Liver (tissue), 8 donors: ENCODE measurements at regions not wholly inside any gene's neighbourhood (a gene's known extent, or its start where the extent isn't known, plus 50 kb on each side); places are given as distances from the start of the nearest gene placed in this dataset.
"Not testable (repeated sequence)": the region's sequence is repeated elsewhere in the genome, so short reads cannot be mapped to it uniquely, and the experiment has no call there.

ENCODE experiments used
- DNase-seq: peaks from one replicate; pipeline ENCODE4 v3.0.0-alpha.2; 2017; ENCODE audit warnings: low spot score
- H3K27ac ChIP-seq, 2 donors: one replicate each; pipeline ENCODE4 v1.7.0; 2013; ENCODE audit warnings: inconsistent platforms in 2 of 2, low read length in 2 of 2, control low read depth in 1 of 2, low read depth in 1 of 2, mild to moderate bottlenecking in 1 of 2
- H3K27me3 ChIP-seq, 4 donors: one replicate each; pipeline versions ENCODE4 v1.6.1 to v1.7.0; 2013; ENCODE audit warnings: low read length in 3 of 4, inconsistent platforms in 1 of 4, mild to moderate bottlenecking in 1 of 4, moderate library complexity in 1 of 4; ENCODE audit not compliant: control insufficient read depth in 4 of 4, insufficient read depth in 4 of 4
- H3K36me3 ChIP-seq, 4 donors: one replicate each; pipeline versions ENCODE4 v1.6.1 to v1.7.0; 2013; ENCODE audit warnings: low read length in 3 of 4, mild to moderate bottlenecking in 3 of 4, low read depth in 1 of 4, moderate library complexity in 1 of 4; ENCODE audit not compliant: control insufficient read depth in 4 of 4, insufficient read depth in 3 of 4
- H3K4me1 ChIP-seq, 4 donors: one replicate each; pipeline versions ENCODE4 v1.6.1 to v1.7.0; 2013; ENCODE audit warnings: low read length in 3 of 4, mild to moderate bottlenecking in 3 of 4, moderate library complexity in 1 of 4; ENCODE audit not compliant: control insufficient read depth in 4 of 4, insufficient read depth in 4 of 4
- H3K4me3 ChIP-seq, 3 donors: one replicate each; pipeline versions ENCODE4 v1.6.1 to v1.7.0; 2013; ENCODE audit warnings: low read length in 3 of 3, control low read depth in 1 of 3, low read depth in 1 of 3, mild to moderate bottlenecking in 1 of 3
- H3K9ac ChIP-seq, 2 donors: one replicate each; pipeline ENCODE4 v1.7.0; 2013; ENCODE audit warnings: low read length in 2 of 2, mild to moderate bottlenecking in 2 of 2, moderate library complexity in 2 of 2, control low read depth in 1 of 2, low read depth in 1 of 2
- H3K9me3 ChIP-seq, 4 donors: one replicate each; pipeline versions ENCODE4 v1.6.1 to v1.7.0; 2013; ENCODE audit warnings: low read length in 3 of 4; ENCODE audit not compliant: control insufficient read depth in 4 of 4
- EGR1 ChIP-seq, 2 donors: IDR thresholded peaks; 2 replicates each; pipeline ENCODE4 v1.6.1; 2016 to 2018; ENCODE audit warnings: antibody characterized with exemption in 2 of 2, low read depth in 2 of 2
- FOXA1 ChIP-seq: IDR thresholded peaks from 2 replicates; pipeline ENCODE4 v1.6.1; 2016; ENCODE audit warnings: antibody characterized with exemption
- GABPA ChIP-seq, 2 donors: IDR thresholded peaks in 1 of 2; conservative IDR thresholded peaks in 1 of 2; 2 replicates each; pipeline ENCODE4 v1.6.1; 2016; ENCODE audit warnings: antibody characterized with exemption in 2 of 2, mild to moderate bottlenecking in 1 of 2, moderate library complexity in 1 of 2
- HNF4G ChIP-seq: IDR thresholded peaks from 2 replicates; pipeline ENCODE4 v1.6.1; 2016; ENCODE audit warnings: antibody characterized with exemption
- JUND ChIP-seq, 2 donors: IDR thresholded peaks; 2 replicates each; pipeline ENCODE4 v1.6.1; 2016; ENCODE audit warnings: antibody characterized with exemption in 2 of 2
- NR2F2 ChIP-seq: IDR thresholded peaks from 2 replicates; pipeline ENCODE4 v1.6.1; 2016; ENCODE audit warnings: antibody characterized with exemption
- RAD21 ChIP-seq, 2 donors: IDR thresholded peaks; 2 replicates each; pipeline ENCODE4 v1.6.1; 2016; ENCODE audit warnings: antibody characterized with exemption in 2 of 2, mild to moderate bottlenecking in 2 of 2
- RXRA ChIP-seq, 2 donors: IDR thresholded peaks; 2 replicates each; pipeline ENCODE4 v1.6.1; 2017 to 2018; ENCODE audit warnings: antibody characterized with exemption in 2 of 2, mild to moderate bottlenecking in 1 of 2
- SP1 ChIP-seq: IDR thresholded peaks from 2 replicates; pipeline ENCODE4 v1.6.1; 2018; ENCODE audit warnings: antibody characterized with exemption, mild to moderate bottlenecking
- TAF1 ChIP-seq: conservative IDR thresholded peaks from 2 replicates; pipeline ENCODE4 v1.6.1; 2016; ENCODE audit warnings: antibody characterized with exemption, mild to moderate bottlenecking
- YY1 ChIP-seq: IDR thresholded peaks from 2 replicates; pipeline ENCODE4 v1.6.1; 2016; ENCODE audit warnings: antibody characterized with exemption, mild to moderate bottlenecking
- ZBTB33 ChIP-seq: IDR thresholded peaks from 2 replicates; pipeline ENCODE4 v1.6.1; 2016; ENCODE audit warnings: antibody characterized with exemption
- WGBS: extraction: QIAGEN DNeasy Blood & Tissue Kit; methylation state at CpG from one replicate; pipeline ENCODE4 v1.1.7; 2013; 5-methylcytosine and 5-hydroxymethylcytosine counted together
- TF ChIP-seq, protein P1 (sequence below): fragments of 150-350 bp; IDR thresholded peaks from 2 replicates; pipeline ENCODE4 v1.5.1; 2017; ENCODE audit warnings: improper control_type of control experiment, low read depth, low read length; ENCODE audit not compliant: missing input control
- TF ChIP-seq, protein P2 (sequence below): IDR thresholded peaks from 2 replicates; pipeline ENCODE4 v1.6.1; 2016; ENCODE audit warnings: antibody characterized with exemption, mild to moderate bottlenecking
- donor health status: healthy.
- donor health status: healthy.
- donor health status: healthy.
- donor health status: healthy.
- donor health status: healthy.

DNA sequence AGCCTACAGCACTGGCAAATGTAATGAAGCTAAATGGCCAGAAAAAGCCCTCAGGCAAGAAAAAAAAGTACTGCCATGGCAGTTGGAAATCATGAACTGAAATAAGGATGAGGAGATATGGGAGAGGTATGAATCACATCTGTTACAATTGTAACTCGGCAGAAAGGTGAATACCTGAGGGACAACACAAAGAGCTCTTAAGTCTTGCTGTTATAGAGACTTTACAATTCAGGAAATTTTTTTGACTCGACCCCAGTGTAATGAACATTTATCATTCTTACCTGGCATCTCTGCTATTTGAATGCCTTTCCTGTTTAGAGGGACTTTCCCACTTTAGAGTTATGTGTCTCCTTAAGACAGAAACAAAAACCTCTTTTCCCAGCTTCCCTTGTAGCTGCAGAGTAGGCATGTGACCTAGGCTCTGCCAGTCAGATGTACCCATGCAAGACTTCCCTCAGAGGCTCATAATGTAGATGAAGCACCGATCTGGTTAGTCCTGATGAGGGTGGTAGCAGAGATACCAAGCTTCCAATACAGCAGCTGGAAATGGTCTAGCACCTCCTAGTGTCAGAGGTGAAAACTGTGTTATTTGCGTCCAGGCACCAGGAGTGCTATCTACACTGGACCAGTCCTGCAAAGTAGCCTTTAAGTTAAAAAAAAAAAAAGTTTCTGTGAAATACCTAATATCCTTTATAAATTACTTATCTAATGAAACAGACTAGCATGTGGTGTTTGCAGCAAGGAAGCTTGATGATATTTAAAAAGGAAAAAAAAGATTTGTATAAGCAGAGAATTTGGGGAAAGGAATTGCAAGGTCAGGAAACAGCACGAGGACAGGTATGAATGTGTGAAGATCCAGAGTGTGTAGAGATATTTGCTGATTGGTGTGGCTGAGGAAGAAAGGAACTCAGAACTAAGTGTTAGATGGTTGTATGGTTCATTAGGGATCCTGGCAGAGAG is 146.9 kb upstream of the SLC1A3 start:
- Histone ChIP-seq H3K36me3 (no peaks in the 10 kb centered on the region), H3K9ac (no peak overlapping the region), H3K4me1 (no peaks in the 10 kb centered on the region), H3K9me3 (no peaks in the 10 kb centered on the region), H3K27ac (no peak overlapping the region), H3K4me3 (no peak overlapping the region), H3K27me3 (no peaks in the 10 kb centered on the region)
- no peak for TF ChIP-seq SP1
- TF ChIP-seq RAD21 (IDR thresholded peaks at IDR 0.05) = peak; percentile 11 to 33
- no peak for TF ChIP-seq RXRA (IDR thresholded peaks at IDR 0.05)
- no peak for TF ChIP-seq FOXA1
- TF ChIP-seq, protein P1, sequence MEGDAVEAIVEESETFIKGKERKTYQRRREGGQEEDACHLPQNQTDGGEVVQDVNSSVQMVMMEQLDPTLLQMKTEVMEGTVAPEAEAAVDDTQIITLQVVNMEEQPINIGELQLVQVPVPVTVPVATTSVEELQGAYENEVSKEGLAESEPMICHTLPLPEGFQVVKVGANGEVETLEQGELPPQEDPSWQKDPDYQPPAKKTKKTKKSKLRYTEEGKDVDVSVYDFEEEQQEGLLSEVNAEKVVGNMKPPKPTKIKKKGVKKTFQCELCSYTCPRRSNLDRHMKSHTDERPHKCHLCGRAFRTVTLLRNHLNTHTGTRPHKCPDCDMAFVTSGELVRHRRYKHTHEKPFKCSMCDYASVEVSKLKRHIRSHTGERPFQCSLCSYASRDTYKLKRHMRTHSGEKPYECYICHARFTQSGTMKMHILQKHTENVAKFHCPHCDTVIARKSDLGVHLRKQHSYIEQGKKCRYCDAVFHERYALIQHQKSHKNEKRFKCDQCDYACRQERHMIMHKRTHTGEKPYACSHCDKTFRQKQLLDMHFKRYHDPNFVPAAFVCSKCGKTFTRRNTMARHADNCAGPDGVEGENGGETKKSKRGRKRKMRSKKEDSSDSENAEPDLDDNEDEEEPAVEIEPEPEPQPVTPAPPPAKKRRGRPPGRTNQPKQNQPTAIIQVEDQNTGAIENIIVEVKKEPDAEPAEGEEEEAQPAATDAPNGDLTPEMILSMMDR = peak; percentile 3
- TF ChIP-seq JUND (IDR thresholded peaks at IDR 0.05) = no peak
- TF ChIP-seq TAF1 = no peak
- DNase-seq = no peak
- WGBS = 57% methylated on average over 5 of the region's 5 CpGs

GRCh38 chr5:36462295-36463021 is 143.9 kb upstream of the SLC1A3 start:
- TF ChIP-seq ZBTB33 (no peak), YY1 (no peak), JUND (IDR thresholded peaks at IDR 0.05) (no peak), EGR1 (IDR thresholded peaks at IDR 0.05; ENCODE audit: low read depth in 2 of 2) (no peak), GABPA (IDR thresholded peaks at IDR 0.05 in 1 of 2, conservative IDR thresholded peaks at IDR 0.05 in 1 of 2) (no peak), FOXA1 (no peak), NR2F2 (no peak), HNF4G (no peak), RXRA (IDR thresholded peaks at IDR 0.05) (no peak)
- TF ChIP-seq, protein P2, sequence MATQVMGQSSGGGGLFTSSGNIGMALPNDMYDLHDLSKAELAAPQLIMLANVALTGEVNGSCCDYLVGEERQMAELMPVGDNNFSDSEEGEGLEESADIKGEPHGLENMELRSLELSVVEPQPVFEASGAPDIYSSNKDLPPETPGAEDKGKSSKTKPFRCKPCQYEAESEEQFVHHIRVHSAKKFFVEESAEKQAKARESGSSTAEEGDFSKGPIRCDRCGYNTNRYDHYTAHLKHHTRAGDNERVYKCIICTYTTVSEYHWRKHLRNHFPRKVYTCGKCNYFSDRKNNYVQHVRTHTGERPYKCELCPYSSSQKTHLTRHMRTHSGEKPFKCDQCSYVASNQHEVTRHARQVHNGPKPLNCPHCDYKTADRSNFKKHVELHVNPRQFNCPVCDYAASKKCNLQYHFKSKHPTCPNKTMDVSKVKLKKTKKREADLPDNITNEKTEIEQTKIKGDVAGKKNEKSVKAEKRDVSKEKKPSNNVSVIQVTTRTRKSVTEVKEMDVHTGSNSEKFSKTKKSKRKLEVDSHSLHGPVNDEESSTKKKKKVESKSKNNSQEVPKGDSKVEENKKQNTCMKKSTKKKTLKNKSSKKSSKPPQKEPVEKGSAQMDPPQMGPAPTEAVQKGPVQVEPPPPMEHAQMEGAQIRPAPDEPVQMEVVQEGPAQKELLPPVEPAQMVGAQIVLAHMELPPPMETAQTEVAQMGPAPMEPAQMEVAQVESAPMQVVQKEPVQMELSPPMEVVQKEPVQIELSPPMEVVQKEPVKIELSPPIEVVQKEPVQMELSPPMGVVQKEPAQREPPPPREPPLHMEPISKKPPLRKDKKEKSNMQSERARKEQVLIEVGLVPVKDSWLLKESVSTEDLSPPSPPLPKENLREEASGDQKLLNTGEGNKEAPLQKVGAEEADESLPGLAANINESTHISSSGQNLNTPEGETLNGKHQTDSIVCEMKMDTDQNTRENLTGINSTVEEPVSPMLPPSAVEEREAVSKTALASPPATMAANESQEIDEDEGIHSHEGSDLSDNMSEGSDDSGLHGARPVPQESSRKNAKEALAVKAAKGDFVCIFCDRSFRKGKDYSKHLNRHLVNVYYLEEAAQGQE = no peak
- H3K9me3 ChIP-seq = no peaks in the 10 kb centered on the region
- H3K27me3 ChIP-seq = no peaks in the 10 kb centered on the region
- no peak overlapping the region for H3K9ac ChIP-seq
- H3K27ac ChIP-seq = no peak overlapping the region
- H3K4me1 ChIP-seq = no peaks in the 10 kb centered on the region
- H3K36me3 ChIP-seq = no peaks in the 10 kb centered on the region
- DNase-seq = no peak
- no peak overlapping the region for H3K4me3 ChIP-seq
- WGBS = 77% methylated on average over 5 of the region's 5 CpGs

DNA sequence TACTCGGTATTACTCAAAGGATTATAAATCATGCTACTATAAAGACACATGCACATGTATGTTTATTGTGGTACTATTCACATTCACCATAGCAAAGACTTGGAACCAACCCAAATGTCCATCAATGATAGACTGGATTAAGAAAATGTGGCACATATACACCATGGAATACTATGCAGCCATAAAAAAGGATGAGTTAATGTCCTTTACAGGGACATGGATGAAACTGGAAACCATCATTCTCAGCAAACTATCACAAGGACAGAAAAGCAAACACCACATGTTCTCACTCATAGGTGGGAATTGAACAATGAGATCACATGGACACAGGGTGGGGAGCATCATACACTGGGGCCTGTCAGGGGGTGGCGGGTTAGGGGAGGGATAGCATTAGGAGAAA is 130.5 kb upstream of the SLC1A3 start:
- H3K9me3 ChIP-seq, H3K4me1 ChIP-seq, H3K36me3 ChIP-seq, DNase-seq, H3K9ac ChIP-seq, H3K27ac ChIP-seq, H3K27me3 ChIP-seq, H3K4me3 ChIP-seq: not testable (repeated sequence)
- WGBS = 97% methylated on average over 2 of the region's 2 CpGs
